GM20431 (cell line): ENCODE measurements at regions not wholly inside any gene's neighbourhood (a gene's known extent, or its start where the extent isn't known, plus 50 kb on each side); places are given as distances from the start of the nearest gene placed in this dataset.
"Not testable (repeated sequence)": the region's sequence is repeated elsewhere in the genome, so short reads cannot be mapped to it uniquely, and the experiment has no call there.

ENCODE experiments used
- in situ Hi-C: fragments of 300-500 bp; cut with MseI, MboI; formaldehyde crosslinking; loops from one replicate; pipeline ENCODE4 v1.15.0; 2020; ENCODE audit warnings: low sequenced_read_pairs; ENCODE audit not compliant: unreplicated experiment

DNA sequence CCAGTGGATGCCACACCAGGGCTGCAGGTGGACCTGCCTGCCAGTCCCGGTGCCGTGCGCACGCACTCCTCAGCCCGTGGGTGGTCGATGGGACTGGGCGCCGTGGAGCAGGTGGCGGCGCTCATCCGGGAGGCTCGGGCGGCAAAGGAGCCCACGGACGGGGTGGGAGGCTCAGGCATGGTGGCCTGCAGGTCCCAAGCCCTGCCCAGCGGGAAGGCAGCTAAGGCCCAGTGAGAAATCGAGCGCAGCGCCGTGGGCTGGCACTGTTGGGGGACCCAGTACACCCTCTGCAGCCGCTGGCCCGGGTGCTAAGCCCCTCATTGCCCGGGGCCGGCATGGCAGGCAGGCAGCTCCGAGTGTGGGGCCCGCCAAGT is 1171.8 kb upstream of the B3GALT2 start:
- in situ Hi-C loops = no loop called here

DNA sequence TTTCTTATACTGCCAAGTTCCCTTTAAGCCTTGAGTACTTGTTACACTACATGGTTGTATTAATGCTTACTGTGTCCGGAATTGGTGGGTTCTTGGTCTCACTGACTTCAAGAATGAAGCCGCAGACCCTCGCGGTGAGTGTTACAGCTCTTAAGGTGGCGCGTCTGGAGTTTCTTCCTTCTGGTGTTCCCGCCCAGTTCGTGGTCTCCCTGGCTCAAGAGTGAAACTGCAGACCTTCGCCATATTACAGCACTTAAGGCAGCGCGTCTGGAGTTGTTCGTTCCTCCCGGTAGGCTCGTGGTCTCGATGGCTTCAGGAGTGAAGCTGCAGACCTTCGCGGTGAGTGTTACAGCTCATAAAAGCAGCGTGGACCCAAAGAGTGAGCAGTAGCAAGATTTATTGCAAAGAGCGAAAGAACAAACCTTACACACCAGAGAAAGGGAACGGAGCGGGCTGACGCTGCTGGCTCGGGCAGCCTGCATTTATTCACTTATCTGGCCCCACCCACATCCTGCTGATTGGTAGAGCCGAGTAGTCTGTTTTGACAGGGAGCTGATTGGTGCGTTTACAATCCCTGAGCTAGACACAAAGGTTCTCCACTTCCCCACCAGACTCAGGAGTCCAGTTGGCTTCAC is 1171.3 kb upstream of the B3GALT2 start:
- in situ Hi-C loops = not testable (repeated sequence)

DNA sequence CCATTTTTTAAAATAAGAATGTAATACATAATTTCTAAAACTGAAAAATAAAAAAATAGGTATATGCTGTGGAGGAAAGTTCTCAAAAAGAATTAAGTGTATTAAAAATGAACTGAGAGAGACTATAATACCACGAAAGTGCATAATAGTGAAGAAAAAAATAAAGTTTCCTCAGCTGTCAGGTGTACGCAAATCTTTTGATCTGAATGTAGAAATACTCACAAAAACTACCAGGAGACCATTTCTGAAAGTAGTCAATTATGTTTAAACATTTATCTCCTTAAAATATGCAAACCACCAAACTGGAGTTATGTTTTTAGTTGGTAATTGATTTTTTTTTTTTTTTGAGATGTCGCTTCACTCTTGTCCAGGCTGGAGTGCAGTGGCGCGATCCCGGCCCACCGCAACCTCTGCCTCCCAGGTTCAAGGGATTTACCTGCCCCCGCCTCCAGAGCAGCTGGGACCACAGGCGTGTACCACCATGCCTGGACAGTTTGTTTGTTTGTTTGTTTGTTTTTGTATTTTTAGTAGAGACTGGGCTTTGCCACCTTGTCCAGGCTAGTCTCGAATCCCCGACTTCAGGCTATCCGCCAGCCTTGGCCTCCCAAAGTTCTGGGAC is 1169.2 kb upstream of the B3GALT2 start:
- in situ Hi-C loops = no loop called here

DNA sequence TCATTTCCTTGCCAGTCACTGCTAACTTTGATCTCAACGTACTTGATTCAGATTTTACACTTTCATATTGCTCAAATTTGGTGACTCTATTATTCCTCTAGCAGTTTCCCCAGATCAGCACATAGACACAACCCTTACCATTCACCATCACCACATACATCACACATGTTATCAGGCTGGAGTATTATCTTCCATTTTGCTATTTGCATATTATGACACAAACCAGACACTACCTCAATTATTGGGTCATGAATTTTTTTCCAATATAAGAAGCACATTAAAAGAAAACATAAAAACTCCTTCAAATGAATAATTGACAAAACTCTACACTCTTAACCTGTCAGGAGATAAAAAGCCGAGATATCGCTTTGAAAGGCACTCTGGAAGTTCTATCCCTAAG is 1166.7 kb upstream of the B3GALT2 start:
- in situ Hi-C loops = no loop called here

- in situ Hi-C loops = no loop called here
These were observed 1160.8 kb upstream of the B3GALT2 start for GRCh38 chr1:194347200-194347599.

DNA sequence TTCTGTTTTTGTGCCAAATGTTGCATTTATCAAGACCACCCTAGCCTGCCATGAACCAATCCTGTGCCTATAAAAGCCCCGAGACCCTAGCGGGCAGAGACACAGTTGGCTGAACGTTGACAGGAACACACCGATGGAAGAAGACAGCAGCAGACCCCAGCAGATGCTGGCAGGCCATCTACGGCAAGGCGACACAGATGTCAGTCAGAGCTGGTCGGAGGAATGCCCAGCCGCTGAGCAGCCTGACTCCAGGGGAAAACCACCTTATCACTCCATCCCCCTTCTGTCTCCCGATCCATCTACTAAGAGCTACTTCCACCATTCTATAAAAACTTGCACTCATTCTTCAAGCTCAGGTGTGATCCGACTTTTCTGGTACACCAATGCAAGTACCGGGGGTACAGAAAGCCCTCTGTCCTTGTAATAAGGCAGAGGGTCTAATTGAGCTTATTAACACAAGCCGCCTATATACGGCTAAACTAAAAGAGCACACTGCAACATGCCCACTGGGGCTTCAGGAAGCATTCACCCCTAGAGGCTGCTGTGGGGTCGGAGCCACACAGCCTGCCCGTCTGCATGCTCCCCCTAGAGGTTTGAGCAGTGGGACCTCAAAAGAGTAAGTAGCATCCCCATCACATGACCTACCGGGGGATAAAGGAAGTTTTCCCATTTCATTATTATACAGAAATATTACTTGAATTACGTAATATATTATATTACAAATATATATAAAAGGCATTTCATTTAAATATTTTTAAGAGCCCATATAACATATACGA is 1156.3 kb upstream of the B3GALT2 start:
- in situ Hi-C loops = no loop called here

- in situ Hi-C loops = no loop called here
These were observed 1155.2 kb upstream of the B3GALT2 start for GRCh38 chr1:194341587-194341986.

GRCh38 chr1:194339471-194339870 is 1153.1 kb upstream of the B3GALT2 start:
- in situ Hi-C loops = no loop called here

GRCh38 chr1:194338241-194338948 is 1152.0 kb upstream of the B3GALT2 start:
- in situ Hi-C loops = no loop called here

DNA sequence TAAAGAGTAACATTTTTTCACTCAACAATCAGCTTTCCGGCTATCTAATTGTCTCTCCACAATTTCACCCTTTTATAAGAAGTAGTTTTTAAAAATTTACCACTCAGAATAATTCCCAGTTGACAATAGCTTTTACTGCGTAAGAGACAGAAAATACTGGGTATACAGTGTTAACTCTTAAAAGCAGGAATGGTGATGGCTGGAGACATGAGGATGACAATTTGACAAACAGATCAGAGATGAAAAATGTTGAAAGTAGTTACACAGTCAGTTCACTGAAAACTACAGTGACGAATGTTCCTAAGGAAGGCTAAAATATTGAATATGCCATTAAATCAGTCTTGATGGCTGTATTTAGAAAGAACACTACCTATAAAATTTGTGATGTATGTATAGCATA is 1146.8 kb upstream of the B3GALT2 start:
- in situ Hi-C loops = no loop called here

DNA sequence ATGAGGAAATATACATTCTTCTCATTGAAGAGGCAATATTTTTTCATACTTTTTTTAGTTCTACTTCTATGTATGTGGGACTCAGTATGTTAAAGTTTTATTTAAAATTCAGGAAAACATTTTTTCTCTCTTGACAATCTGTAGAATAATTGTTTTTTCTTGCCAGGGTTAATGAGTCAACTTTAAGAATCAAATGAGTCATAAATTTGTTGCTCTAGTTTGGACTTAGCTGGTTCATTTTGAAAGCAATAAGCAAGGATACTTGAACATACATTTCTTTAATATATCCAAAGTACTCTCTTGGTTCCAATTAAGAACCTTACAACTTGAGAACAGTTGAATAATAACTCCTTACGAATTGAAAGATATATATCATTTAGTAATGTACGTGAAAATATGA is 1145.3 kb upstream of the B3GALT2 start:
- in situ Hi-C loops = no loop called here

DNA sequence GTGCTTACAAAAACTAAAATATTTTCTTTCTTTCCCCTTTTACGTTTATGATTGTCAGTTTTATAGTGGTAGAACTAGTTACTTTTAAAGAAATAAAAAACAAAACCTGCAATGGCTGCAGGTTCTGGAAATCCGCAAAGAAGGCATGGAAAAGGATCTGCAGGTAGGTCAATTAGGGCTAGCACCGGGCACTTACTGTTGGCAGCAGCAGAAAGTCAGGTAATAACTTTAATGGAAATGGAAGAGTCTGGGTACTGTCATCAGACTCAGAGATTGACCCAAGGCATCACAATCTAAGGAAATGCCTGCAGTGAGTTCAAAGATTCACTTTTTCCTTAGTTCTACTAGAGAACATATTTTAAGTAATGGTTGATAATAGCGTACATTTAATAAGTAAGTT is 1136.3 kb upstream of the B3GALT2 start:
- in situ Hi-C loops = no loop called here

- in situ Hi-C loops = no loop called here
These were observed 1132.4 kb upstream of the B3GALT2 start for GRCh38 chr1:194318790-194319280.

- in situ Hi-C loops = no loop called here
These were observed 1123.3 kb upstream of the B3GALT2 start for GRCh38 chr1:194309697-194310096.

DNA sequence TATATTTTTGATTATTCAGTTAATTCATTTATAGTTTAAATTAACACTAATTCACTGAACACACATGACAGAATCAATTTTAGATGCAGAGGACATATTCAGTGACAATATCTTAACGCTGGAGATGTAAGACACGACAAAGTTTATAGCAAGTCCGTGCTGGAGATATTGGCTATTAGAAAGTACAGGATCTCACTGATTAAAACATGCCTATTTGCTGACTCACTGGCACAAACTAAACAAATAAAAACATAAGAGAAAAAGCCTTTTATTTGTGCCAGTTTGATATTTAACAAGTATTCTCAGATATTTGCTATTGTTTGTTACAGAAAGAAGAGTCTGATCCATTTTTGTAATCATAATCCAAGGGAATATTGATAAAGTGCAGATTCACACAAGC is 1122.9 kb upstream of the B3GALT2 start:
- in situ Hi-C loops = no loop called here

GRCh38 chr1:194300776-194301175 is 1114.4 kb upstream of the B3GALT2 start:
- in situ Hi-C loops = no loop called here

GRCh38 chr1:194300340-194300739 is 1113.9 kb upstream of the B3GALT2 start:
- in situ Hi-C loops = no loop called here

- in situ Hi-C loops = no loop called here
These were observed 1111.7 kb upstream of the B3GALT2 start for GRCh38 chr1:194298007-194298598.

GRCh38 chr1:194297094-194297493 is 1110.7 kb upstream of the B3GALT2 start:
- in situ Hi-C loops = no loop called here

DNA sequence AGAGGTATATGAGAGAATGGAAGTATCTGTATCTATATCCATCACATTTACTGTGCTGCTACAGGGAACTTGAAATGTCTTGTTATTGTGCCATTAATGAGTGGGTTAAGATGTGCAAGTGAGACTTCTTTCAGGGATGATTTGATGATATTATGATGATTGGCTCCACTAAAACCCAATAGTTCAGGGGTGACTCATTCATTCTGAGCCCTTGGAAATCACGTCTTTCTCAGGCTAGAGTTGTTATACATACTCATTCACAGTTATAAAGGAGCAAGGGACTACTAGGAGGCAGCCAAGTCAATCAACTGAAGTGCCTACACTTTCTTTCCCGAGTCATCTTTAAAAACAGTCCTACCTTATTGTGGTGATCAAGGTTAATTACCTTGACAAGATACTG is 1109.8 kb upstream of the B3GALT2 start:
- in situ Hi-C loops = no loop called here
